ENCODE measurements at regions not wholly inside any gene's neighbourhood (a gene's known extent, or its start where the extent isn't known, plus 50 kb on each side); places are given as distances from the start of the nearest gene placed in this dataset.

DNA sequence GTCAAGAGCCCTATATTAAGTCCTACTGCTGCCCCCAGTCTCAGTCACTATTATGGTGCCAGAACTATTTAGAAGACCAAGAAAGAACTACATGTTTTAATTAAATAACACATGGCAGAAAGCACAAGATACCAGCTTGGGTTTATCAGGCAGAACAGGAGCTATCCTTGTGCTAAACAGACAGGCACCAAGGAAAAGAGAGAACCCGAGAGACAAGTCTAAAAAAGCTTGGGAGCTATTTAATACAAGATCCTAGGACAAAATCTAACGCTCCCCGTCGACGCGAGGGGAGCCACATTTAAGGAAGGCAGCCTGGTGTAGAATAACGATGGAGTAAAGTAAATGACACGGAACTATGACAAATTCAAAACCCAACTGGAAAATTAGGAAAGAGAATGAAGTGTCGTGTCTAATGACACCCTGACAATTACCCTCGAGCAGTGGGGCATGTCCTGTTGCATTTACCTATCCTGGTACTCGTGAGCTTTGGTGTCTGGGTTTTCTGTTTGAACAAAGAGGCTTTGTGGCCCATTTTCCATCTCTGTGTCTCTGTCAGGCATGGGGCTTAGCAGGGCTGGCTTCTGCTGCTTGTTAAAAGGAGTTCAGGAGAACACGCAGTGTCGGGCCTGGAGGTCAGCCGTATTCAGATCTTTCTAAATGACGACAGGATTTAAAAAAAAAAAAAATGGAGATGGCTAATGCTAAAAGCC is 140.6 kb downstream of the ETNK1 start:
- Histone ChIP-seq H3K9me3 (ENCODE audit: insufficient read depth, low read depth, low read length) (no peaks in the 10 kb centered on the region), H3K27me3 (ENCODE audit: insufficient read depth, low read length, poor library complexity, severe bottlenecking) (no peaks in the 10 kb centered on the region), H4K20me1 (ENCODE audit: insufficient read depth, low read length, poor library complexity, severe bottlenecking) (no peaks in the 10 kb centered on the region), H3K9me2 (replicated peaks; ENCODE audit: low read depth, low read length) (no peaks in the 10 kb centered on the region), H2AFZ (ENCODE audit: low read length) (no peak overlapping the region), H3K4me1 (ENCODE audit: insufficient read depth, low read length, poor library complexity, severe bottlenecking) (no peaks in the 10 kb centered on the region), H3K9ac (ENCODE audit: low read depth, low read length, poor library complexity, severe bottlenecking) (no peak overlapping the region), H3K79me2 (ENCODE audit: insufficient read depth, low read length) (no peaks in the 10 kb centered on the region), H3F3A (ENCODE audit: low read depth) (no peaks in the 10 kb centered on the region), H3K36me3 (ENCODE audit: insufficient read depth, low read length) (no peaks in the 10 kb centered on the region), H3K4me3 (ENCODE audit: low read length, poor library complexity, severe bottlenecking) (no peak overlapping the region), H3K4me2 (ENCODE audit: low read depth, low read length, poor library complexity, severe bottlenecking) (no peak overlapping the region)
- no peak for TF ChIP-seq EZH2phosphoT487 (IDR thresholded peaks at IDR 0.05; ENCODE audit: borderline replicate concordance)
- TF ChIP-seq, protein P1, sequence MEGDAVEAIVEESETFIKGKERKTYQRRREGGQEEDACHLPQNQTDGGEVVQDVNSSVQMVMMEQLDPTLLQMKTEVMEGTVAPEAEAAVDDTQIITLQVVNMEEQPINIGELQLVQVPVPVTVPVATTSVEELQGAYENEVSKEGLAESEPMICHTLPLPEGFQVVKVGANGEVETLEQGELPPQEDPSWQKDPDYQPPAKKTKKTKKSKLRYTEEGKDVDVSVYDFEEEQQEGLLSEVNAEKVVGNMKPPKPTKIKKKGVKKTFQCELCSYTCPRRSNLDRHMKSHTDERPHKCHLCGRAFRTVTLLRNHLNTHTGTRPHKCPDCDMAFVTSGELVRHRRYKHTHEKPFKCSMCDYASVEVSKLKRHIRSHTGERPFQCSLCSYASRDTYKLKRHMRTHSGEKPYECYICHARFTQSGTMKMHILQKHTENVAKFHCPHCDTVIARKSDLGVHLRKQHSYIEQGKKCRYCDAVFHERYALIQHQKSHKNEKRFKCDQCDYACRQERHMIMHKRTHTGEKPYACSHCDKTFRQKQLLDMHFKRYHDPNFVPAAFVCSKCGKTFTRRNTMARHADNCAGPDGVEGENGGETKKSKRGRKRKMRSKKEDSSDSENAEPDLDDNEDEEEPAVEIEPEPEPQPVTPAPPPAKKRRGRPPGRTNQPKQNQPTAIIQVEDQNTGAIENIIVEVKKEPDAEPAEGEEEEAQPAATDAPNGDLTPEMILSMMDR (conservative IDR thresholded peaks at IDR 0.05; ENCODE audit: low read length), result no peak

DNA sequence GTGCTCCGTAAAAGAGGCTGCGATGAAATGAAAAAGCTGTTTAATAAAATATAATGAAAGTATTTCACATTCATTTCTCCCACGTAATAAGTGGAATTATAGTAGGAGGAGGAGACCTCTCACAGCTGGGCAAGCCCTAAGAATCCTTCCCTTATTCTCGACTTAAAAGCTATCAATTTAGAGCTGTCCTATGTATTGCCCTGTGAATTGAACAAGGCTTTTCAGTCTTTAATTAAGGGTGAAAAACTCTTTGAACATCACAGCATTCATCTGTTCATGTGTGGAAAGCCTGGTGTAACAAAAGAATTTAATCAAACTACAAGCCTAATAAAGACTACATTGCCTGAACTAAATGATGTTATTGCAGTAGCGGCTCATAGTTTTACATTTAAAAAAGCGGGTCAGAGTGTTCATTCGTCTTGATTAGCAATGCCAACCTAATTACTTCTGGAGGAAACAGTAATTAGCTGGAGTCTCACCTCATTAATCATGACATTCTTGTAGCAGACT is 142.0 kb downstream of the ETNK1 start:
- Histone ChIP-seq H3K79me2 (ENCODE audit: insufficient read depth, low read length) (no peaks in the 10 kb centered on the region), H3K4me3 (ENCODE audit: low read length, poor library complexity, severe bottlenecking) (no peak overlapping the region), H2AFZ (ENCODE audit: low read length) (no peak overlapping the region), H3K36me3 (ENCODE audit: insufficient read depth, low read length) (no peaks in the 10 kb centered on the region), H3K4me2 (ENCODE audit: low read depth, low read length, poor library complexity, severe bottlenecking) (no peak overlapping the region), H3K4me1 (ENCODE audit: insufficient read depth, low read length, poor library complexity, severe bottlenecking) (no peaks in the 10 kb centered on the region), H3K27me3 (ENCODE audit: insufficient read depth, low read length, poor library complexity, severe bottlenecking) (no peaks in the 10 kb centered on the region), H3K9me2 (replicated peaks; ENCODE audit: low read depth, low read length) (no peaks in the 10 kb centered on the region), H3K9ac (ENCODE audit: low read depth, low read length, poor library complexity, severe bottlenecking) (no peak overlapping the region), H3F3A (ENCODE audit: low read depth) (no peaks in the 10 kb centered on the region), H4K20me1 (ENCODE audit: insufficient read depth, low read length, poor library complexity, severe bottlenecking) (no peaks in the 10 kb centered on the region), H3K9me3 (ENCODE audit: insufficient read depth, low read depth, low read length) (no peaks in the 10 kb centered on the region)
- TF ChIP-seq, protein P1 (conservative IDR thresholded peaks at IDR 0.05; ENCODE audit: low read length), result no peak
- no peak for TF ChIP-seq EZH2phosphoT487 (IDR thresholded peaks at IDR 0.05; ENCODE audit: borderline replicate concordance)

DNA sequence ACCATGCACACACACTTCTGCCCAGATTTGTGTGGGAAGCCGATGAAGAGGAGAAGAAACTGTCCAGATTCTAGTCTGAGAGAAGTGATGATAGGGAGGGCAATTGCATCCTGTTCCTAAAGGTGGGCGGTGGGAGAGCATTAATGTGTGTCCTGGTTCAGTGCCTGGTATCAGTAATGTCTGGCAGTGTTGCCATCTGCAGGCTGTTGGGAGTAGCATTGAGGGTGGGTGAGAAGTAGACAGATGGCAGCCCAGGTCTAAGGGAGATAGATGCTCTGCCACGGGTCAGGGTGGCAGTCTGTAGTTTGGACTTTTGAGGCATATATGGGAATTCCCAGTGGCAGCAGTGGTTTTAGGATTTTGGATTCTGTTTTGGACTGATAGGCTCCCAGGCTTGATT is 156.4 kb downstream of the ETNK1 start:
- H2AFZ ChIP-seq (ENCODE audit: low read length), result no peak overlapping the region
- H3K4me1 ChIP-seq (ENCODE audit: insufficient read depth, low read length, poor library complexity, severe bottlenecking), result no peaks in the 10 kb centered on the region
- no peak overlapping the region for H3K9ac ChIP-seq (ENCODE audit: low read depth, low read length, poor library complexity, severe bottlenecking)
- no peaks in the 10 kb centered on the region for H3K36me3 ChIP-seq (ENCODE audit: insufficient read depth, low read length)
- no peaks in the 10 kb centered on the region for H4K20me1 ChIP-seq (ENCODE audit: insufficient read depth, low read length, poor library complexity, severe bottlenecking)
- H3K4me2 ChIP-seq (ENCODE audit: low read depth, low read length, poor library complexity, severe bottlenecking), result no peak overlapping the region
- H3K4me3 ChIP-seq (ENCODE audit: low read length, poor library complexity, severe bottlenecking), result no peak overlapping the region
- no peaks in the 10 kb centered on the region for H3K9me2 ChIP-seq (replicated peaks; ENCODE audit: low read depth, low read length)
- no peaks in the 10 kb centered on the region for H3K9me3 ChIP-seq (ENCODE audit: insufficient read depth, low read depth, low read length)
- H3K79me2 ChIP-seq (ENCODE audit: insufficient read depth, low read length), result no peaks in the 10 kb centered on the region
- TF ChIP-seq, protein P1 (conservative IDR thresholded peaks at IDR 0.05; ENCODE audit: low read length), result no peak
- TF ChIP-seq EZH2phosphoT487 (IDR thresholded peaks at IDR 0.05; ENCODE audit: borderline replicate concordance), result no peak
- H3K27me3 ChIP-seq (ENCODE audit: insufficient read depth, low read length, poor library complexity, severe bottlenecking), result no peaks in the 10 kb centered on the region
- H3F3A ChIP-seq (ENCODE audit: low read depth), result no peaks in the 10 kb centered on the region

All from Loucy (cell line).